HG03196 (cell line): ENCODE measurements at regions not wholly inside any gene's neighbourhood (a gene's known extent, or its start where the extent isn't known, plus 50 kb on each side); places are given as distances from the start of the nearest gene placed in this dataset.

Experiments
- ATAC-seq: cut with Tn5 transposase; IDR thresholded peaks from one replicate; pipeline ENCODE4 v1.9.1; 2021; ENCODE audit not compliant: unreplicated experiment

DNA sequence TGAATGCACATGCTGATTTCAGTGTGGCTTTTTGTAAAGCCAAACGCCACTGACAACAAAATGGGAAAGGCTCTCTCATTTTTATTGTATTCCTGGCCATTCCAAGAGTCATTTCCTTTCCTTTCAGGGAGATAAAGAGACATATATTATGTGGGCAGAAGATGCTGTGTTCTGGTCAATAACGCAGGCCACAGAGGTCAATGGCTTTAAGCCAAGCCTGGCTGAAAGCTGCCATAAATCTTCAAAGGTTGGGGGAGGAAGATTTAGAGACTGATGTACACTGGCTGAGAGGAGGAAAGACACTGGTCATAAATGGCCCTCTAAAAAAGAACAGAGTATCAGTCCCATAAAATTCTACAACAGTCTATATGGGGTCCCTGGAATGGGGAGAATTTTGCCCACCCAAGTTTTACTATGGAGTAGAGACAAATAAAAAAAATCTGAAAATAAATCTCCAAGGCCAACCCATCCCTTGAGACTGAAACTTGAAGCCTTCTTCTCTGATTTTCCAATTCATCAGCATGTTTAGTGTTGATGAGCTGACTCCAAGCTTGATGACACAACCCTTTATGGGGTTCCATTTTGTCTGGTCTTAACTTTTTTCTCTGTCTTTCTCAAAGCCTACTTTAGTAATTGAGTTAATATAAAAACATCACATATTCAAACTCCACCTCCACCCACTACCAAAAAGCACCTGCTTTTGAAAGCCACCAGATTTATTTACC lies 152.1 kb upstream of the SLC24A2 start:
- ATAC-seq: no peak

- no peak for ATAC-seq
Measured at GRCh38 chr9:19939734-19940278, 151.0 kb upstream of the SLC24A2 start.

DNA sequence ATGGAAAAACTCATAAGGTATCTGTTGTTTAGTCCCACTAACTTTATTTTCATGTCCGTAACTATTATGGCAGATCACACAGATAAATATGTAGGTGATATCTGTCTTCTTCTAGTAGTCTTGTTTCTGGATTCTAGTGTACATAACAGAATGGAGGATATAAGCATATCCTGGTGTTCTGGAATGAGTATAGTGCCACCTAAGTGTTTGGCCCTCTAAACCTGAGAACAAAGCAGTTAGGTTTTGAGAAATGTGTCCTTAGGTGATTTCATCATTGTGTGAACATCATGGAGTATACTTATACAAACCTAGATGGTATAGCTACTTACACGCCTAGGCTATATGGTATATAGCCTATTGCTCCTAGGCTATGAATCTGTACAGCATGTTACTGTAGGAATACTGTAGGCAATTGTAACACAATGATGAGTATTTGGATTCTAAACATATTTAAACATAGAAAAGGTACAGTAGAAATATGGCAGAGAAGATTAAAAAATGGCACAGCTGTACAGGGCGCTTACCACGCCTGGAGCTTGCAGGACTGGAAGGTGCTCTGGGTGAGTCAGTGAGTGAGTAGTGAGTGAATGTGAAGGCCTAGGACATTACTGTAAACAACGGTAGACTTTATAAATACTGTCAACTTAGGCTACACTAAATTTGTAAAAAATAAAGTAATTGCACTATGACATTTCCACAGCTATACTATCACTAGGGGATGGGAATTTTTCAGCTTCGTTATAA lies 150.3 kb upstream of the SLC24A2 start:
- ATAC-seq: no peak

DNA sequence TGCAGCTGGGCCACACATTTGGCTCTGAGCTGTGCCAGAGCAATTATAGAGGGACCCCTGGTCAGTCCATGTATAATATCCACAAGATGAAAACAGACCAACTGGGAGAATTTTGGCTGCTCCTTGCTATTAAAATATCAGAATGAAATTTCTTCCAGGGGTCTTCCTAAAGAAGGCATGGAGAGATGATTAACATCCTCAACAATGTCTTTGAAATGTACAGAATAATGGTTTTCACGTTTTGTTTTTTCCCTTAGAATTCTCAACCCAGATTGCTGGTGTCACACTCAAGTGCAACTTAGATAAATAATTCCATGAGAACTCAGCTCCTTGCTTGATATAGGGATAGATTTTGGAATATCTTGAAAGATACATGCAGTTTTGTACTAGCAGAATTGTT lies 148.3 kb upstream of the SLC24A2 start:
- ATAC-seq: no peak

DNA sequence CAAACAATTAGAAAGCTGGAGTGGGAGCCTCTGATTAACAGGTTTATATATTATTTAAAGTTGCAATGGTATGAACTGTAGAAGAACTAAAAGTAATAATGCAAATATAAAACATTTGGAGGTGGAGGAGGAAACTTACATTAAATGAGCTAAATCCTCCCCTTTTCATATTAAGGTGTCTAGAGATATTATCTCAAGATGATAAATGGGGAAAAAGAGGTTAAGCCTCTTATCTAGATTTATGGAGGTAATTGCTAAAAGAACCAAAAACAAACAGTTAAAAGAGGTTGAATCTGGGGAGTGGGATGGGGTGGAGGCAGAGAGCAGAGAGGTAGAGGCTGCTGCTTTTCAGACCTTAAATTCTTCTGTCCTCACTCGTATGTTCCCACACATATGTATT lies 147.8 kb upstream of the SLC24A2 start:
- ATAC-seq: no peak

- no peak for ATAC-seq
Measured at GRCh38 chr9:19935422-19935821, 146.6 kb upstream of the SLC24A2 start.

DNA sequence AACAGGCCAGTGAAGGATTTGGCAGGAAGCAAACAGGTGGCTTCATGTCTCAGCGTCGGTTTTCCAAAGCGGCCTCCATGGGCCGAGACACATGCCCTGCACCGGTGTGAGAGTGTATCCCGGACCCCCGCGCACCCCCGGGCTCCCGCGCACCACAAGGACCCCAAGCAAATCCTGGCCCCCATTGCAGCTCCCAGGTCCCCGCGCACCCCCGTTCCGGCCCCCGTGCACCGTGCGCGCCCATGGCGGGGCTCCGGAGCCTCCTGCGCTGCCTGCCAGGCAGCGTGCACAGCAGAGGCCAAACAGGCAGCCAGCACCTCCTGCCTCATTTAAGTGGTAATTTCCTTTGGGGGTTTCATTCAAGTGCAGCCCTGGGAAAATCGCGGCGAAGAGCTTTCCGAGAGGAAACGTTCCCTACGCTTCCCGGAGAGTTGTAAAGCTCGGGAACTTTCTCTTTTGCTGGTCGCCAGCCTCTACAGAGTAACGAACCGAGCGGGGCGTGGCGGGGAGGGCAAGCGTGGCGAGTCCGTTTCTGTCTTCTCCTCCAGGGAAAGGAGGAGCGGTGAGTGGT lies 145.5 kb upstream of the SLC24A2 start:
- ATAC-seq: no peak

- ATAC-seq: no peak
Measured at GRCh38 chr9:19931098-19931890, 142.5 kb upstream of the SLC24A2 start.

DNA sequence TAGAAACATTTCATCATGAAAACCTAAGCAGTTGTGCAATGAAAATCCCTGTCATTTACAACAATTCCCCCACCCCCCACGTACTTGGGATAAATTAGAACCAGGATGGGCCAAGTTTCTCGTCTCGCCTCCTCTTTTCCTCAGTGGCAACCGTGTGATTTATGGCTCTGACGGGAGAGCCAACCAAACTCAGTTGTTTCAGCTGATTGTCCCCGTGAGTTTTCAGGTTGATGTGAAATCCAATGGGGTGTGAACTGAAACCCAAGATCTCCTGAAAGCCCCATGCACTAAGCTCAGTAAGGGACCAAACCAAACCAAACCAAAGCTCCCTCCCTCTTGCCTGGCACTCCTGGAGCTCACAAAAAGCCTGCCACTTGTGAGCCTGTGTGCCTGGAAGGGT lies 138.7 kb upstream of the SLC24A2 start:
- no peak for ATAC-seq

- no peak for ATAC-seq
Measured at GRCh38 chr9:19926774-19927173, 137.9 kb upstream of the SLC24A2 start.

- ATAC-seq: peak; percentile 91
Measured at GRCh38 chr9:19925674-19926503, 137.1 kb upstream of the SLC24A2 start.

DNA sequence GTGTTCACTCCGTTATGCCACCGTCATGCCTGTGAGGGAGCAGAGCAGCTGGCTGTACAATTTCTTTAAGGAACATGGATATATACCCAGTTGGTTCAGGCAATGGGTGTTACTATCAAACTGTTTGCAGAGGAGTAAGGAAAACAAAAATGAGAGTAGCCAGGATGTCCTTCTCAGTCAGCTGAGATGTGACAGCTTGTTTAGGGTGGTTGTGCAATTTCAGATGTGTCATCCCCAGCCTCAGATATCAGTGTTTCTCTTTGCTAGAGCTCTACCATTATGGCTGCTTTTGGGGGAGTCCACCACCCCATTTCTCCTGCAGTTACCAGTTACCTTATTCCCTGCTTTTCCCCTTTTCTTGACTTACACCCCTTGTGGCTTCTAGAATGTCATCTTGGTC lies 135.2 kb upstream of the SLC24A2 start:
- ATAC-seq: no peak

GRCh38 chr9:19922476-19923118 lies 133.8 kb upstream of the SLC24A2 start:
- ATAC-seq: no peak

DNA sequence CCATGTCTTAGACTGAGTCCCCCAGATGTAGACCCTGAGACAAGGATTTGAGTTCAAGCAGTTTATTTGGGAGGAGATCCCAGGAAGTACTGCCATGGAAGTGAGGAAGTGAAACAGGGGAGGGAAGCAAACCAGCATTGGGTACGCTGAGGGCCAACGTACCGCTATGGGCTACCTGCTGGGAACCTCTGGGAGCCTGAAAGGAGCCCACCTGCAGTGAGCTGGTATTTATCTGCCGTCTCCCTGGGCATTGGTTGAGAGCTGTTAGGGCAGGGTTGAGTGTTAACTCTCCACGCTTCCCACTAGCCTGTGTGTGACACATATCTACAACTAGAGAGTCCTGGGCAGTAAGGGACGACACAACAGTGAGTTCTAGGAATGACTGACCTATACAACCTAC lies 131.6 kb upstream of the SLC24A2 start:
- no peak for ATAC-seq

- ATAC-seq: no peak
Measured at GRCh38 chr9:19918630-19919029, 129.8 kb upstream of the SLC24A2 start.

DNA sequence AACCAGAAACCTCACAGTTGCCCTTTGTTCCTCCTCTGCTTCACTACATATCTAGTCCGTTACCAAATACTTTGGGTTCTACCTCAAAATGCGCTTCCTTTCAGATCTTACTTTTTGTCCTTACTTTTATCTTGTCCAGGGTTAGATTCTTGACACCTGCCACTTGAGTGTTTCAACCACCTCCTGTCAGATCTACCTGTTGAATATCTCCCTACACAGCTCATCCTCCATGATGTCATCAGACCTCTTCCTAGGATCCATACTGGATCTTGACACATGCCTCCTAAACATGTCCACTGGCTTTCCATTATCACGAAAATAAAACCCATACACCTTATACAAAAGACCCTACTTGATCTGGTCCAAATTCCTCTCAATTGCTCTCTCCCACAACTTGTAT lies 125.2 kb upstream of the SLC24A2 start:
- ATAC-seq: no peak

DNA sequence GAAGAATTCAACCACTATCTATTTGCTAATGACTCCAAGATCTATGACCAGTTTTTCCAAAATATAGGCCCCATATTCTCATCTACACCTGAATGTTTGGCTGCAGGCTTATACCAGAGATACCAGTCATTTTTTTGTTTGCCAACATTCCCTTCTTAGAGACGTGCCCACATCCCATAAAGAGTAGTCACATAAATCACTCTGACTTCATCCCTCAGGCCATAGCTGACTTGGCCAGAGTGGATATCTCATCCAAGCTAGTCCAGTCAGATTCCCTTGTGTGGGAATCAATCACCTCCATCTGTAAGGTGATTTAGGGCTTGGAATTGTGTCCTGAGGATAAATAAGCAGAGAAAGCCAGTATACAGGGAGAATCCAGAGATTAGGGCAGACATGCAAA lies 124.3 kb upstream of the SLC24A2 start:
- no peak for ATAC-seq

GRCh38 chr9:19903076-19903475 lies 114.2 kb upstream of the SLC24A2 start:
- no peak for ATAC-seq

GRCh38 chr9:19901586-19901985 lies 112.7 kb upstream of the SLC24A2 start:
- ATAC-seq: no peak

- no peak for ATAC-seq
Measured at GRCh38 chr9:19896161-19896560, 107.3 kb upstream of the SLC24A2 start.
